PFSK-1 (cell line): ENCODE measurements at regions not wholly inside any gene's neighbourhood (a gene's known extent, or its start where the extent isn't known, plus 50 kb on each side); places are given as distances from the start of the nearest gene placed in this dataset.

ENCODE experiments used
- FOXP2 ChIP-seq: optimal IDR thresholded peaks from 2 replicates; pipeline ENCODE3; 2011; ENCODE audit warnings: borderline replicate concordance, control low read depth, inconsistent platforms; ENCODE audit not compliant: insufficient read depth; ENCODE audit errors: extremely low read length, extremely low read depth
- POLR2AphosphoS5 ChIP-seq: IDR thresholded peaks from 2 replicates; pipeline ENCODE4 v1.6.1; 2012; ENCODE audit warnings: low read depth, mild to moderate bottlenecking, control low read depth, low read length, moderate library complexity
- SIN3A ChIP-seq: IDR thresholded peaks from 2 replicates; pipeline ENCODE4 v1.6.1; 2012; ENCODE audit warnings: mild to moderate bottlenecking, low read length, moderate library complexity, borderline replicate concordance; ENCODE audit not compliant: insufficient read depth
- TAF1 ChIP-seq: IDR thresholded peaks from 2 replicates; pipeline ENCODE4 v1.6.1; 2012; ENCODE audit warnings: low read length, control low read depth, borderline replicate concordance; ENCODE audit not compliant: insufficient read depth
- TF ChIP-seq, protein P1 (sequence below), 2 experiments: IDR thresholded peaks; 2 replicates each; pipeline versions ENCODE4 v1.6.1 to v1.8.0; 2011 to 2012; ENCODE audit warnings: low read depth in 2 of 2, low read length in 2 of 2, control low read depth in 1 of 2, inconsistent platforms in 1 of 2, mild to moderate bottlenecking in 1 of 2, moderate library complexity in 1 of 2; ENCODE audit not compliant: insufficient read depth in 1 of 2

DNA sequence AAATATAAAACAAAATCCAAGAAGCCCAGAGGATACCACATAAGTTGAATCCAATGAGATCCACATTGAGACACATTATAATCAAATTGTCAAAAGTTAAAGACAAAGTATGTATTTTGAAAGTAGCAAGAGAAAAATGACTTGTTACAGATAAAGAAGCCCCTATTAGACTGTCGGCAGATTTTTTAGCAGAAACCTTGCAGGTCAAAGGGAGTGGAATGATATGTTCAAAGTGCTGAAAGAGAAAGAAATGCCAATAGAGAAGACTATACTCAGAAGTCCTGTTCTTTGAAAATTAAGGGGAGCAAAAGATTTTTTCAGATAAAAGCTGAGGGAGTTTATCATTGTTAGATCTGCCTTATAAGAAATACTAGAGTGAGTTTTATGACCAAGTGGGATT, 148.9 kb upstream of the EPHA5 start:
- TF ChIP-seq, protein P1, sequence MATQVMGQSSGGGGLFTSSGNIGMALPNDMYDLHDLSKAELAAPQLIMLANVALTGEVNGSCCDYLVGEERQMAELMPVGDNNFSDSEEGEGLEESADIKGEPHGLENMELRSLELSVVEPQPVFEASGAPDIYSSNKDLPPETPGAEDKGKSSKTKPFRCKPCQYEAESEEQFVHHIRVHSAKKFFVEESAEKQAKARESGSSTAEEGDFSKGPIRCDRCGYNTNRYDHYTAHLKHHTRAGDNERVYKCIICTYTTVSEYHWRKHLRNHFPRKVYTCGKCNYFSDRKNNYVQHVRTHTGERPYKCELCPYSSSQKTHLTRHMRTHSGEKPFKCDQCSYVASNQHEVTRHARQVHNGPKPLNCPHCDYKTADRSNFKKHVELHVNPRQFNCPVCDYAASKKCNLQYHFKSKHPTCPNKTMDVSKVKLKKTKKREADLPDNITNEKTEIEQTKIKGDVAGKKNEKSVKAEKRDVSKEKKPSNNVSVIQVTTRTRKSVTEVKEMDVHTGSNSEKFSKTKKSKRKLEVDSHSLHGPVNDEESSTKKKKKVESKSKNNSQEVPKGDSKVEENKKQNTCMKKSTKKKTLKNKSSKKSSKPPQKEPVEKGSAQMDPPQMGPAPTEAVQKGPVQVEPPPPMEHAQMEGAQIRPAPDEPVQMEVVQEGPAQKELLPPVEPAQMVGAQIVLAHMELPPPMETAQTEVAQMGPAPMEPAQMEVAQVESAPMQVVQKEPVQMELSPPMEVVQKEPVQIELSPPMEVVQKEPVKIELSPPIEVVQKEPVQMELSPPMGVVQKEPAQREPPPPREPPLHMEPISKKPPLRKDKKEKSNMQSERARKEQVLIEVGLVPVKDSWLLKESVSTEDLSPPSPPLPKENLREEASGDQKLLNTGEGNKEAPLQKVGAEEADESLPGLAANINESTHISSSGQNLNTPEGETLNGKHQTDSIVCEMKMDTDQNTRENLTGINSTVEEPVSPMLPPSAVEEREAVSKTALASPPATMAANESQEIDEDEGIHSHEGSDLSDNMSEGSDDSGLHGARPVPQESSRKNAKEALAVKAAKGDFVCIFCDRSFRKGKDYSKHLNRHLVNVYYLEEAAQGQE (IDR thresholded peaks at IDR 0.05; ENCODE audit: insufficient read depth in 1 of 2, low read depth in 2 of 2, low read length in 2 of 2) = no peak
- TF ChIP-seq SIN3A (no peak), POLR2AphosphoS5 (no peak), TAF1 (no peak), FOXP2 (no peak)

DNA sequence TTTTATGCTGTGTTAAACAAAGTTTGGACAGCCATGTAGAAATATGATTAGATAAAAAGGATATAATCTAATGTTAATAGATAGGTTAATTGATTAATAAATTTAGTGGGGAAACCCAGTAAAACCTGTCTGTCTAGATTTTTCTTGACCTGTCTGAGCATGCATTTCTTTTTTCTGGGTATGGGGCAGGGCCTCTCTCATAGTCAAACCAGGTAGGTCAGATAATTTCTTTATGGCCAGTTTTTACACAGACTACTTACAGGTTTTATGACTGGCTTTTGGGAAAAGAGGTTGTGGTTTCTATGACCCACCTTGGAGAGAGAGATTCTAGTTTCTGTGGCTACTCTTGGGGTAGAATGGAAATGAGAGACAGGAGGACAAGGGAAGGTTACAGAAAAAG, 135.6 kb upstream of the EPHA5 start:
- TF ChIP-seq, protein P1 (IDR thresholded peaks at IDR 0.05; ENCODE audit: insufficient read depth in 1 of 2, low read depth in 2 of 2, low read length in 2 of 2) = no peak
- TF ChIP-seq TAF1 (no peak), FOXP2 (no peak), SIN3A (no peak), POLR2AphosphoS5 (no peak)

DNA sequence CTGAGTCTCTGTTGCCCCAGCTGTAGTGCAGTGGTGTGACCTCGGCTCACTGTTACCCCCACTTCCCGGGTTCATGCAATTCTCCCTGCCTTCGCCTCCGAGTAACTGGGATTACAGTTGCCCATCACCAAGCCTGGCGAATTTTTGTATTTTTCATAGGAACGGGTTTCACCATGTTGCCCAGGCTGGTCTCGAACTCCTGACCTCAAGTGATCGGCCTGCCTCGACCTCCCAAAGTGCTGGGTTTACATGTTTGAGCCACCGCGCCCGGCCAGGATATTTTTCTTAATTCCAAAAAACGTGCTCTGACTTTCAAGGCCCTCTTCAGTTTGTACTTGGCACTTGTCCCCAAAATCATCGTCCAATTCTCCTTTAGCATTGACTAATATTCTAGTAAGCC, 129.2 kb upstream of the EPHA5 start:
- TF ChIP-seq TAF1 = no peak
- no peak for TF ChIP-seq FOXP2
- TF ChIP-seq POLR2AphosphoS5 = no peak
- TF ChIP-seq, protein P1 (IDR thresholded peaks at IDR 0.05; ENCODE audit: insufficient read depth in 1 of 2, low read depth in 2 of 2, low read length in 2 of 2) = no peak
- TF ChIP-seq SIN3A = no peak

DNA sequence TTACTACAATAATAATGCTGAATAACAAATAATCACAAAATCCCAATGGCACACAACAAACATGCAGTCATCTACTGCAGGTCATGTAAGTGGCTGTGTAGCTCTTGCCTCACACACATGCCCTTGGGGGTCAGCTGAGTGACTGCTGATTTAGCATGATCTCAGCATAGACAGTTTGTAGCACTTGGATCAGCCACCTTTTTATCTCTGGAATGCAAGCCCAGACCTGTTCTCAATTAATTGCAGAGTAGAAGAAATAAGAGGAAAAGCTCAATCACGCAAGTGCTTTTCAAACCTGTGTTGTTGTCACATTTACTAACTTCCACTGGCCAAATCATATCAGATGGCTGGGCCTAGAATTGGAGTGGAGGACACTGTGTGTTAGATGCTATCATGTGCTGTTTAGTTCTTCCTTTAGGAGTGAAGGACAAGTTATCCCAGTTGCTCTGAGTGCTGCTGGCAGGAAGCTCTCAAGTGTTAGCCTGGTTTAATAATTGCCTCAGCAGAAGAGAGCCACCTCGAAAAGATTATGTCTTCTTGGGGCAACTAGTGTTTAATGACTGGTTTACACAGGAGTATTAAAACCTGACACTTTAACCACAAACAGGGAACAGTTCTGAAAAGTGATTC, 128.3 kb upstream of the EPHA5 start:
- TF ChIP-seq TAF1 = no peak
- TF ChIP-seq SIN3A = no peak
- no peak for TF ChIP-seq FOXP2
- TF ChIP-seq POLR2AphosphoS5 = no peak
- TF ChIP-seq, protein P1 (IDR thresholded peaks at IDR 0.05; ENCODE audit: insufficient read depth in 1 of 2, low read depth in 2 of 2, low read length in 2 of 2) = no peak
